ENCODE measurements at regions not wholly inside any gene's neighbourhood (a gene's known extent, or its start where the extent isn't known, plus 50 kb on each side); places are given as distances from the start of the nearest gene placed in this dataset.

DNA sequence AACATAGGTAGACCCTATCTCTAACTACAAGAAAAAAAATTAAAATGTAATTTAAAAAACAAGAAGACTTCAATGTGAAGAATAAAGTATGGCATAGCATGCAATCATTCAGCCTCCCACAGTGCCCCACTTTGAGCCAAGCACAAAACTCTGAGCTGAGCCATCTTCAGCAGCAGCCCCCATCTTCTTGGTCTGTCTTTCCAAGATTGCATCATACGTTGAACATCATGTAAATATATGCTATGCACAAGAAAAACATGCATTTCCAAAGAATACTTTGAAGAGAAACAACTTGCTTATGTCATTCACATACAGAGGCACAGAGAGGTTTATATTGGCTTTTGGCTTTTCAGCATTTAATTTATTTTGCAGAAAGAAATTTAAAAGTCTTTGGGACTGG is 105.8 kb upstream of the TMPO start:
- Histone ChIP-seq H3K14ac (ENCODE audit: insufficient read depth, low read length) (no peak overlapping the region), H3K18ac (ENCODE audit: insufficient read length, low read depth, low read length) (no peak overlapping the region), H4K5ac (ENCODE audit: insufficient read length, low read depth, low read length) (no peak overlapping the region), H2BK15ac (ENCODE audit: low read depth, low read length) (no peak overlapping the region), H3K27ac (ENCODE audit: insufficient read length, low read depth, low read length) (no peak overlapping the region), H3K4me2 (ENCODE audit: insufficient read depth, insufficient read length, low read length) (no peak overlapping the region), H3K4me1 (ENCODE audit: insufficient read depth, low read length) (peaks cover 5% of the 10 kb centered on the region; the same call in 1 of the 2 replicates), H2BK12ac (ENCODE audit: insufficient read length, low read depth, low read length) (no peak overlapping the region), H2AFZ (ENCODE audit: low read length) (no peak overlapping the region), H3K79me2 (ENCODE audit: insufficient read depth, low read length) (no peaks in the 10 kb centered on the region), H3K9me3 (ENCODE audit: control insufficient read depth, low read depth, low read length) (no peaks in the 10 kb centered on the region), H2BK20ac (ENCODE audit: low read depth, low read length, poor library complexity, severe bottlenecking) (no peak overlapping the region), H3T11ph (ENCODE audit: low read length) (no peak overlapping the region), H3K79me1 (ENCODE audit: insufficient read depth, low read depth, low read length, poor library complexity, severe bottlenecking) (no peaks in the 10 kb centered on the region), H3K9ac (ENCODE audit: extremely low read depth, insufficient read length, low read length) (no peak overlapping the region), H2AK5ac (ENCODE audit: insufficient read length, low read length) (no peak overlapping the region), H3K23ac (ENCODE audit: insufficient read length, low read depth, low read length) (no peak overlapping the region), H4K8ac (replicated peaks; ENCODE audit: insufficient read length, low read depth, low read length) (no peak overlapping the region), H3K27me3 (ENCODE audit: insufficient read depth, low read length) (no peaks in the 10 kb centered on the region), H4K20me1 (ENCODE audit: control insufficient read depth, insufficient read depth, insufficient read length) (no peaks in the 10 kb centered on the region), H3K4ac (ENCODE audit: low read depth, low read length) (no peak overlapping the region), H3K23me2 (ENCODE audit: insufficient read length, low read depth, low read length, poor library complexity, severe bottlenecking) (no peaks in the 10 kb centered on the region), H4K91ac (ENCODE audit: insufficient read length, low read depth, low read length) (no peak overlapping the region), H2BK120ac (ENCODE audit: low read depth, low read length, poor library complexity, severe bottlenecking) (no peak overlapping the region), H2BK5ac (ENCODE audit: insufficient read length, low read length) (no peak overlapping the region), H3K56ac (ENCODE audit: insufficient read length, low read depth, low read length) (no peak overlapping the region)
- Mint-ChIP-seq H3K36me3 (ENCODE audit: insufficient read depth in 1 of 3, low read depth in 3 of 3) (peaks cover 8 to 24% (median 9%) of the 10 kb centered on the region in 3 experiments; a peak in 6 of 7 replicates), H3K9me3 (peaks cover 16 to 30% of the 10 kb centered on the region in 2 experiments), H3K4me1 (peaks cover 10 to 36% of the 10 kb centered on the region in 2 experiments), H3K4me3 (no peak overlapping the region), H3K27ac (no peak overlapping the region), H3K27me3 (ENCODE audit: low read depth) (no peaks in the 10 kb centered on the region)
- DNase-seq = peak; percentile 4
- TF ChIP-seq CTCF (conservative IDR thresholded peaks at IDR 0.05) = no peak
- no CpG with 5 or more reads among the region's 1 CpG for WGBS (ENCODE audit: extremely low coverage, insufficient read length, low lambda C conversion rate)

Data from H9 (cell line).